Middle frontal gyrus (tissue), 1 donor: ENCODE measurements at regions not wholly inside any gene's neighbourhood (a gene's known extent, or its start where the extent isn't known, plus 50 kb on each side); places are given as distances from the start of the nearest gene placed in this dataset.

ENCODE experiments used
- DNase-seq: peaks from one replicate; pipeline ENCODE4 v3.0.0-alpha.2; 2015; ENCODE audit warnings: low spot score; ENCODE audit errors: extremely low spot score

DNA sequence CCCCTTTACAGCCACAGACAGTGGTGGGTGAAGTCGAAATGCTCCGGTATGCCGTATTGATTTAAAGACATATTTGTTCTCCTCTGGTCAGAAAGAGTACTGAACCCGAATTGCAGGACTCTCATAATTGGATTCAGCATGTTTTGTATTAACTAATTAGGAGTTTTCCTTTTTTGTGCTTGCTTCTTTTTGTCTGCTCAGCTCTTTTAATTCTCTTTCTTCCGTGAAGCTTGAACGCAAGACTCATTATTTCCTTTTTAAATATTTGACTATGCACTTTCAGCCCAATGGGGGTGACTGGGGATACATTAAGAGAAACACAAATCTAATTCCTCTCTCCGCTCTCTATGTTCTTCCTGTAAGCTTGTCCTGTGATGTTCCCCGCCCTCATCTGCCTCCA, 246.6 kb upstream of the IRX2 start:
- DNase-seq = no peak

DNA sequence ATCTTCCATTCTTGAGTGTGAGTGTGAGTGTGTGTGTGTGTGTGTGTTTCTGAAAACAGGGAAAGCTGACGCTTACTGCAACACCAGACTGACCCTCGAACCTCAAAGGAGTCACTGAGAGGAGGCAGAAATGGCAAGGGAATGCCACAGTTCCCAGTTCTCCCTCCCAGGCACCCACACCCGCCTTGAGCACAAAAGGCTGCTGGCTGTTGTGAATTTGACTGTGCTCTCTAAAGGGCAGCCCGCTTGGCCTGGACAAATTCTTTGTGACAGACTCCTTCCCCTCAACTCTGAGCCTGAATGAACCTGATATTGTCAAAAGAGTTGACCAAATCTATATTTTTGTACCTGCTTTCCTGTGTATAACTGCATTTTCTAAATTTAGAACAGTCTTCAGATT, 245.7 kb upstream of the IRX2 start:
- DNase-seq = no peak

DNA sequence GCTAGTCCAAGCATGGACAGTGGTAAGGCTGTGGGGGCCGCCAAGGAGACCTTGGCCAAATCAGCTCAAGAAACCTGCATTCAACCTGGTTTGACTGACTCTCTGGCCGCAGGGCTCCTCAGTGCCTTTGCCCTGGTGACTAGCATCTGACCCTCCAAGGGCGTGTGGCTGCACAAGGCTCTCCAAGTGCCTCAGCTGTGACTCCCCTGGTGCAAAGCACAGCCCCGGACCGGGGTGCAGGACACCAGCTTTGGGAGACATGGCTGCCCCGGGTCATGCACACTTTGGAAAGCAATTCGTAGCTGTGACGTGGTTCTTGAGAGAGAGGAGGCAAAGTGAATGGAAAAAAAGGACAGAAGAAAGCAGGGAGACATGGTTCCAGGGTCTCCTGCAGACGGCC, 245.2 kb upstream of the IRX2 start:
- no peak for DNase-seq

- no peak for DNase-seq
Observed at GRCh38 chr5:2996248-2996647, 244.8 kb upstream of the IRX2 start.

- DNase-seq = no peak
Observed at GRCh38 chr5:2995667-2996066, 244.2 kb upstream of the IRX2 start.

DNA sequence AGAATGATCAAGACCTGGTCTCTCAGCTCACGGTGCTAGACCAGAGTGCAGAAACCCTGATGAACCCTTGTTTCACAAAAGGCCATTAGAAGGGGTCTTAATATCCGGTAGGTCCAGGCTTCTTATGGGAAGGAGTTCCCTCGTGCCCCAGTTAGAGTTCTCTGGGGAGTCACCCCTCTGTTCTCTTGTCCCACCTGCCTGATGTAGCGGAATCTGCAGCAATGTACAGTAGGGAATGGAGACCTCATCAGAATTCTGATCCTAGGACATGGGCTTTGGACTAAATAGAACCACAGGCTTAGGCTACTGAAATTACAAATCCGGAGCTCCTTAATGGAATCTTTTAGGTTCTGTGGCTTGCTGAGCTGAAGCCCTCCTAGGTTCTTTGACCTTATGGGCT, 243.6 kb upstream of the IRX2 start:
- no peak for DNase-seq

DNA sequence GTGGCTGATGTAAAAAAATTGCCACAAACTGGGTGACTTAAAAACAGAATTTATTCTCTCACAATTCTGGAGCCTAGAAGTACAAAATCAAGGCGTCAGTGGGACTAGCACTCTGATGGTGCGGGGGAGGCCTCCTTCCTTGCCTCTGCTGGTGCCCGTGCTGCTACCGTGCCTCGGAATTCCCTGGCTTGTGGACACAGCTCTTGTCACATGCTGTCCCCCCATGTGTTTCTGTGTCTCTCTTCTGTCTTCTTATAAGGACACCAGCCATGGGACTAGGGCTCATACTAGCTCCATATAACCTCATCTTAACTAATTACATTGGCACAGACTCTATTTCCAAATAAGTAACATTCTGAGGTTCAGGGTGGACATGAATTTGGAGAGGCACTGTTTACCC, 242.3 kb upstream of the IRX2 start:
- no peak for DNase-seq

- DNase-seq = no peak
Observed at GRCh38 chr5:2993301-2993700, 241.8 kb upstream of the IRX2 start.

DNA sequence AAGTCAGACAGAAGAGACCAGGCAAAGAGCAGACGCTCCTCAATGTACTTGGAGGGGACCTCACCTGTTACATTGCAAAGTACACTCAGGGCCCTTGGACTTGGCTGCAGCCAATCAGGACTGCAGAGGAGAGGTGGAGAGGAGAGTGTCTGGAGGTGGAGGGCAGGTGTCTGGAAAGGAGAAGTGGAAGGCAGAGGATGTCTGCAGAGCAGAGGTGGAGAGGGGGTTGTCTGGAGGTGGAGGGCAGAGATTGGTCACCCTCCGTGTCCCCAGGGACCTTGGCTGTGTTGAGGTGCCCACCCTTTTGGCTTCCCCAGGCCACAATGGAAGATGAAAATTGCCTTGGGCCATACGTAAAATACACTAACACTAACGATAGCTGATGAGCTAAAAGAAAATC, 241.3 kb upstream of the IRX2 start:
- no peak for DNase-seq

DNA sequence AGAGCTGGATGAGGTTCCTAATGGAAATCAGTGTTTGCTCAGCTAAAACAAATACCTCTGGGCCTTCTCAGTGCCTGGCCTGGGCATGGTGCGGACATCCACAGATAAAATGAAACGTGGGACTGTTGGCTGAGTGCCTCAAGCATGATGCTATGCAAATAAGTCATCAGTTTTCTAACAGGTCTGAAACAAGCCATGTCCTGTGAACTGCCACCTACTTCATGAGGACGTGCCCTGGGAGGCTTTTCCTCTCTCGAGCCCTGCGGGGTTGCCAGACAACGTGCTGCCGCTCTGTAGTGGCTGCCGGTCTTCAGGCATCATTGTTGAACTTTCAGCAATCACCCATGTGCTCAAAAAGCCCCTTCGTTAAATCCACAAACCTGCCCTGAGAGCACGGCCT, 240.4 kb upstream of the IRX2 start:
- DNase-seq = no peak

- no peak for DNase-seq
Observed at GRCh38 chr5:2989517-2989916, 238.0 kb upstream of the IRX2 start.

GRCh38 chr5:2986301-2986700, 234.8 kb upstream of the IRX2 start:
- DNase-seq = no peak

GRCh38 chr5:2985718-2986117, 234.2 kb upstream of the IRX2 start:
- no peak for DNase-seq

- no peak for DNase-seq
Observed at GRCh38 chr5:2983583-2984300, 232.3 kb upstream of the IRX2 start.

- no peak for DNase-seq
Observed at GRCh38 chr5:2981652-2982051, 230.2 kb upstream of the IRX2 start.

DNA sequence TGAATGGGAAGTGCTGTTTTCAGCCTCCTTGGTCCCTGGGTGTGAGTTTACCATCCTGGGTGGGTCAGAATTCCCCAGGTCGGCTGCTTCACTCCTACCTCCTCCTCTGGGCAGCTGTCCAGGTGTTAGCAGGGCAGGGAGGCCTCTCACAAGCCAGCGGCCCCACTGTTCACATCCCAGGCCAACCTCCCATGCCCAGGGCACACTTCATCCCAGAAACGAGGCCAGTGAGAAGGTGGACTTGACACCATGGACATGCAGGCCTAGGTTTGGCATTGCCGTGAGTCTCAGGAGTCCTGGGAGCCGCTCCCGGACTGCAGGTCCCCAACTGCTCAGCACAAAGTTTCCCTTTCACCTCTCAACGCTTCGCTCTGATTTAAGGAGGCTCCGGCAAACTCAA, 229.6 kb upstream of the IRX2 start:
- no peak for DNase-seq

GRCh38 chr5:2960294-2960693, 208.8 kb upstream of the IRX2 start:
- DNase-seq = no peak

DNA sequence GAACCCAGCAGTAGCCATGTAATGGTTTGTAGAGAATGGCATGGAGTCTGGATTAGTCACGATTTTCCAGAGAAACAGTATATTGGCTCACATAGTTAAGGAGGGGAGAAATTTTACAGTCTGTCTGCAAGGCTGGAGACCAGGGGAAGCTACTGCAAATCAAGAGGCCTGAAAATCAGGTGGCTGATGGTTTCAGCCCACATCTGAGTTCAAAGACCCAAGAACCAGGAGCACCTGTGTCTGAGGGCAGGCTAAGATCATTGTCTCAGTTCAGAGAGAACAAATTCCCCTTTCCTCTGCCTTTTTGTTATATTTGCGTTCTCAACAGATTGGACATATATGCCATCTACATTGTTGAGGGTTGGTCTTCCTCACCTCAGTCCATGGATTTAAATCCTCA, 207.5 kb upstream of the IRX2 start:
- DNase-seq = no peak

GRCh38 chr5:2948875-2949274, 197.4 kb upstream of the IRX2 start:
- DNase-seq = no peak

GRCh38 chr5:2946315-2946714, 194.8 kb upstream of the IRX2 start:
- DNase-seq = no peak

GRCh38 chr5:2936413-2936812, 184.9 kb upstream of the IRX2 start:
- no peak for DNase-seq

DNA sequence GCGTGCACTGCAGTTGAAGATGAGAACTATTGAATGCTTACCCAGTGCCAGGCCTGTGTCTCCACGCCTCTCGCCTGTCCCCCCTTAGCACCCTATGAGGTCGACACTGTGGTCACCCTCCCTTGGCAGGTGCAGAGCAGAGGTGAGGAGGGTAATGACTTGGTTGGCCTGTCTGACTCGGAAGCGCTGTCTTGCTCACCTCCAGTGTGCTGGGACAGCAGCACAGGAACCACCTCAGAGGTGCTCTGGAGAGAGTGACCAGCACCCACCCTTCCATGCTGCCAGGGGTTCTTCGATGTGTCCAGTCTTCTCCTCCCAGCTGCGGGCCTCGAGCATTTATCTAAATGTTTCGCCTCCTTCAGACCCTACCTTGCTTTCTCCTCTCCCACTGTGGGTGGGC, 178.3 kb upstream of the IRX2 start:
- no peak for DNase-seq

- no peak for DNase-seq
Observed at GRCh38 chr5:2921651-2922050, 170.2 kb upstream of the IRX2 start.

DNA sequence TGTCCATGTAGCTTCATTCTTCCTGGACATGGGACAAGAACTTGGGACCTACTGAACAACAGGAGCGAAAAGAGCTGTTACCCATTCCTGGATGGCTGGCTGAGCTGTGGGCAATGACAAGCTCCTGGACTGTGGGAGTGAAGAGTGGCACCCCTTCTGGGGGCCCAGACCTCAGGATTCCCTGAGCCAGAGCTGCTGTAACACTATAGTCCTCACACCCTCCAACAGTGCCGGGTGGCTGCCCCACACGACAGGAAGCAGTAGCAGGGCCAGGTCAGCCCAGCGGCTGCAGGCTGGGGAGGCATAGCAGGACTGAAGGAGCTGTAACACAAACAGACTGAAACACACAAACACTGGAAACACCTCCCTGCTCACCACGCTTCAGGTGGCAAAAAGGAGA, 169.7 kb upstream of the IRX2 start:
- DNase-seq = no peak
